Urothelium cell line (cell line): ENCODE measurements at regions not wholly inside any gene's neighbourhood (a gene's known extent, or its start where the extent isn't known, plus 50 kb on each side); places are given as distances from the start of the nearest gene placed in this dataset.
"Not testable (repeated sequence)": the region's sequence is repeated elsewhere in the genome, so short reads cannot be mapped to it uniquely, and the experiment has no call there.

Source experiments
- DNase-seq: peaks from one replicate; pipeline ENCODE4 v3.0.0; 2011; ENCODE audit warnings: low spot score, mixed read lengths
- FAIRE-seq: peaks from 2 replicates; lab custom pipeline; 2011; peaks lifted over from hg19 to GRCh38; lab: Jason Lieb, UNC

DNA sequence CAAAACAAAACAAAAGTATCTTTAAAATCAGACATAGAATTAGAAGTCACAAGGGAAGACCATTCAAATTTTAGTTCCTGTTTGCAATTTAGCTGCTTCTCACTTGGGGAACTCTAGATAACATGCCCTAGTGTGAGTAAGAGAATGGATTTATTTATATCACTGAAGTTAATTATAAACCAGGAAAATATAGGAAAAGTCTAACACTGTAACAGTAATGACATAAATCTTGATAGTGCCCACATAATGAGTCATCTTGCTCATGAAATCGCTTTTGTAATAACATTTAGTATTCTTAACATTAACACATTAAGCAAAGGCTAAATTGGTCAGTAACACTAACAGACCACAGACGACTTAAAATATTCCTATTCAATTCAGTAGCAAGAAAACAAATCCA is 710.7 kb downstream of the STPG2 start:
- no peak for DNase-seq
- no peak for FAIRE-seq

- not testable (repeated sequence) for DNase-seq, FAIRE-seq
Observed at GRCh38 chr4:97437998-97438705, 705.1 kb downstream of the STPG2 start.

DNA sequence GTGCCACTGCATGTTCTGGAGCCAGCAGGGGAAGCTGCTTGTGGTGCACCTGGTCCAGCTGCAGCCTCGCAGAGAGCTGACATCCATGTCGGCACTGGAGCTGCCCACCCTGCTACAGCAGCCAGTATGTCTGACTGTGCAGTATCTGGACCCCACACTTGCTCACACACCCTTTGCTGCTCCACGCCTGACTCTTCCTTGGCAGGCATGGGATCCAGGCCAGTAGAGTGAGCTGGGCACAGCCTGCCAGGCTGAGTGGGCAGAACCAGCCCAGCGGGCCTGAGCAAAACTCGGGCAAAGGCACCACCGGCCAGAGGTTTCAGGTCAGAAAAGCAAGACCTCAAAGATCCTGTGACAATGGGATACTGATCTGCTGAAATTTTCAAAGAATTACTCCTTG is 690.1 kb downstream of the STPG2 start:
- FAIRE-seq (no peak), DNase-seq (no peak)

DNA sequence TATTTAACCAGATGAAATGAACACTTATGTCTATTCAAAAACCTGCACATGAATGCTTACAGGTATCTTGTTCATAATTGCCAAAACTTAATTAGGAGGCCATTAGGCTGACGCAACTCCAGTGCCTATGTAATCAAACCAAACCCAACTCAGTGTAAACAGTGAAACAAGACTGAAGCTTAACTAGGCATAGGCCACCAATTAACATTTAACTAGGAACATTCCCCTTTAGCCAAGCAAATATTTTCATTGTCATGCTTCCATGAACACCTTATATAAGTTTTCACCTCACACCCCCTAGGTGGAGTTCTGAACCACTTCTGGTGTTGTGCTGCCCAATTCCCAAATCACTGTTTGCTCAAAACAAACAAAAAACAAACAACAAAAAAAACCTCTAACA is 686.0 kb downstream of the STPG2 start:
- DNase-seq (no peak), FAIRE-seq (no peak)

DNA sequence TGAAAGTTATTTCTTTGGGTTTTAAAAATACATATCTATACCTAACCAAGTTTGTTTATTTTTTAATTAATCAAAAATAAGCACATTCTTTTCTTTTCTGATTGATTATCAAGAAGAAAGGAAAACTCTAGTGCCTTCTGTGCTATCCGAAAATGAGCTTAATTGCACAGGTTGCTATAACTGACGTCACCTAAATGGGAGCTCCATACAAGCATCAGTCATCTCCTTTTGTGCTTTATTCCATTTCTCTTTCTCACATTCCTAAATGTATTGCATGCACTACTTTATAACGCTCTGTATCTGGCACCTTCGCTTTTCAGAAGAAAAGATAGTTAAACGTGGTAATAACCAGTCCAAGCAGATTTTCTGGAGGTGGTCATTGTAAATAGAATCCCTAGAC is 675.0 kb downstream of the STPG2 start:
- DNase-seq (no peak), FAIRE-seq (no peak)

DNA sequence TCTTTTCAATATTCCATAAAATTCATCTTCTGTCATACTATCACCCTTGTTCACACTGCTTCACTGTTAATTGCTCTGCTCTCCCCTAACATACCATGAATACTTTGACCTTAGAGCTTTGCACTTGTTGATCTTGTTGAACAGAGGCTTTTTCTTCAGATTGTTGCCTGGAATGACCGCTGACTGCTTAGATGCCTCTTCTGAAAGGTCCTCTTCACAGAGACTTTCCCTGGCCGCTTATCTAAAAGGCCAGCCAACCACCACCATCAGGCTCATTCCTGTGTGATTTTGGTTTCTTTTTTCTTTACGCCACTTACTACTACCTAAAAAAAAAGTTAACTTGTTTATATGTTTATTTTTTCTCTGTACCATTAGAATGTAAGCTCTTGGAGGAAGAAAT is 667.7 kb downstream of the STPG2 start:
- FAIRE-seq, result no peak
- no peak for DNase-seq

GRCh38 chr4:97477974-97478373 is 665.3 kb downstream of the STPG2 start:
- DNase-seq (no peak), FAIRE-seq (no peak)

GRCh38 chr4:97479388-97479787 is 663.9 kb downstream of the STPG2 start:
- FAIRE-seq (no peak), DNase-seq (no peak)

DNA sequence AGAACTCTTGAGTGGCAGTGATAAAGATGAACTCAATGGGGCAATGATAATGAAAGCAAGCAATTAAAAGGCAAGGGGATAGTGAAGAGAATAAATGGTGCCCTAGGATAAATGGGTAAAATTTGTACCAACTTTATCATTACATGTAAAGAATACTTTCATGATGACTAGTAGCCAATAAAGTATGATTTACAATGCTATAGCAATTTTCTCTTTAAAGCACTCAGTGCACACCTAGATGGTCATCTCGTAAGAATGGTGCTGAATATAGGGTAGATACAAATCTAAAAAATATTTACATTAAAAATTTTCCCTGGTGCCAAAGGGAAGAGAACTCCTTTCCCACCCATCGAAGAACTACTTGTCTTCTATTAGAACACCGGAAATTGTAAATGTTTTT is 651.4 kb downstream of the STPG2 start:
- DNase-seq (no peak), FAIRE-seq (no peak)

- DNase-seq (no peak), FAIRE-seq (no peak)
Observed at GRCh38 chr4:97493815-97494518, 649.3 kb downstream of the STPG2 start.

DNA sequence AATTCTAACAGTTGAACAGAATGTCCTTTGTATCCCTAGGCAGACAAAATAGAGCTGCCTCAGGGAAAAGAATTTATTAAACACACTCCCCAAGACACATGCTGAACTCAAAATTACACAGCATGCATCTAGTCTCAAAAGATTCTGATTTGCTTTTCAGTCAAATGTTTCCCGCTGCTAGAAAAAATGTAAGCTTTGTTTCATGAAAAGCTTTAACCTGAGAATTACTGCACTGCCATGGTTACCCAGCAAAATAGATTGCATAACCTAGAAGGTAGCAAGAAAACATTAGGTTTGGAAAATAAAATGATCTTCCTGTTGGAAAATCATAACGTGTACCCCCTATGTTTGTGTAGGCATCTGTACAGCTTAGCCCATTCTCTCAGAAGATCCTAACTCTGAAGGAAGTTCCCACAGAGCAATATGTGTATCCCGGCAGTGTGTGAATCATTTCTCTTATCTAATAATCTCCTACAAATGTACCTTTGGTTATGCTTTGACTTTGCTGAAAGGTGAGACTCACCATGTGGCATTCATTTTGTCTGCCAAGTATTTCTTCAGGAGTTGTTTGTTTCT is 646.9 kb downstream of the STPG2 start:
- FAIRE-seq (no peak), DNase-seq (no peak)

- no peak for FAIRE-seq
Observed at GRCh38 chr4:97498875-97499274, 644.4 kb downstream of the STPG2 start.

GRCh38 chr4:97500423-97500822 is 642.9 kb downstream of the STPG2 start:
- no peak for FAIRE-seq
- no peak for DNase-seq

More at GRCh38 chr4:97498875-97499274, 644.4 kb downstream of the STPG2 start:
- DNase-seq, result peak; percentile 54

DNA sequence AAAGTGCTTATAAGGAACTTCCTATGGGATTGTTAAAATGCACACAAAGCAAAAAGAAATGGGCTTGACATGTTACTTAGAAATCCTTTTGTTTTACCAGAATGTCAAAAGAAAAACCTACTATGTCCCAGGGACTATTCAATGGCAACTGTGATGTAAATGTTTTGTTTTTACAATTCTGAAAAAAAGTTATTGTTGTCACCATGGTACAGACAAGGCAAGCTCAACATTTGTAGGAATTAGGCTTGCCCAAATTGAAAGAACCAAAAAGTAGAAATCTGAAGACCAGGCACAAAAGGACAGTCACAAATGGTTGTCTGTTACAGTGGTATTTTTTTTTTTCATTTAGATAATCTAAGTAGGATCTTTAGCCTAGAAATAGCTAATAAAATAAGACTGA is 638.6 kb downstream of the STPG2 start:
- DNase-seq (no peak), FAIRE-seq (no peak)

DNA sequence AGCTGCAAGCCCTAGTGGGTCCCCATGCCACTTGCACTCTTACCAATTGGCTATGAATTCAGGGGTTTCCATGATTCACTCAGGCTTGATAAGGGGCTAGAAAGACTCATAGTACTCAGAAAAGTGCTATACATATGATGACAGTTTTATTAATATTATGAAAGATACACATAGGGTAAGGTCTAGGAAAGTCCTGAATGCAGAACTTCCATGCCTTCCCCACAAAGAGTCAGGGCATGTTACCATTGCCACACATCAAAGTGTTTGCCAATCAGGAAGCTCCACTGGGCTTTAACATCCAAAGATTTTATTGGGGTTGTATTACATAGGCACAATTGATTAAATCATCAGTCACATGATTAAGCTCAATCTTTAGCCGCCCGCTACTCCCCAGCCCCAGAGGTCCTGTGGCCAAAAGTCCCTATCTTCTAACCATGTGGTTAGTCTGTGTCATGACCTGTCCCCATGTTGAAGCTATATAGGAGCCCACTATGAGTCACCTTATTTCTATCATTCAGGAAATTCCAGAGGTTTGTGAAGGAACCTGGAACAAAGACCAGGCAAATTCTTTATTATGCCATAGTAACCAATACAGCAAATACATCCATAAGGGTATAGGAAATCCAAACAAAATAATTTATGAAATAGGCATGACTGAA is 635.6 kb downstream of the STPG2 start:
- DNase-seq (peak; percentile 35), FAIRE-seq (no peak)
